ENCODE measurements at regions not wholly inside any gene's neighbourhood (a gene's known extent, or its start where the extent isn't known, plus 50 kb on each side); places are given as distances from the start of the nearest gene placed in this dataset.
"Not testable (repeated sequence)": the region's sequence is repeated elsewhere in the genome, so short reads cannot be mapped to it uniquely, and the experiment has no call there.

- POLR2A ChIA-PET = no interaction called here
- CTCF ChIA-PET = no interaction called here
- DNase-seq (ENCODE audit: low read depth, low spot score) = no peak
- no peak overlapping the region for H3K4me3 ChIP-seq (ENCODE audit: low read depth, low read length)
- TF ChIP-seq, protein P1, sequence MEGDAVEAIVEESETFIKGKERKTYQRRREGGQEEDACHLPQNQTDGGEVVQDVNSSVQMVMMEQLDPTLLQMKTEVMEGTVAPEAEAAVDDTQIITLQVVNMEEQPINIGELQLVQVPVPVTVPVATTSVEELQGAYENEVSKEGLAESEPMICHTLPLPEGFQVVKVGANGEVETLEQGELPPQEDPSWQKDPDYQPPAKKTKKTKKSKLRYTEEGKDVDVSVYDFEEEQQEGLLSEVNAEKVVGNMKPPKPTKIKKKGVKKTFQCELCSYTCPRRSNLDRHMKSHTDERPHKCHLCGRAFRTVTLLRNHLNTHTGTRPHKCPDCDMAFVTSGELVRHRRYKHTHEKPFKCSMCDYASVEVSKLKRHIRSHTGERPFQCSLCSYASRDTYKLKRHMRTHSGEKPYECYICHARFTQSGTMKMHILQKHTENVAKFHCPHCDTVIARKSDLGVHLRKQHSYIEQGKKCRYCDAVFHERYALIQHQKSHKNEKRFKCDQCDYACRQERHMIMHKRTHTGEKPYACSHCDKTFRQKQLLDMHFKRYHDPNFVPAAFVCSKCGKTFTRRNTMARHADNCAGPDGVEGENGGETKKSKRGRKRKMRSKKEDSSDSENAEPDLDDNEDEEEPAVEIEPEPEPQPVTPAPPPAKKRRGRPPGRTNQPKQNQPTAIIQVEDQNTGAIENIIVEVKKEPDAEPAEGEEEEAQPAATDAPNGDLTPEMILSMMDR (IDR thresholded peaks at IDR 0.05; ENCODE audit: insufficient read depth, low read length, missing control alignments) = no peak
Measured at GRCh38 chr2:89829828-89830227, 1138.4 kb downstream of the RPIA start.

GRCh38 chr2:89830341-89831218 is 1139.1 kb downstream of the RPIA start:
- POLR2A ChIA-PET; CTCF ChIA-PET; H3K4me3 ChIP-seq (ENCODE audit: low read depth, low read length); DNase-seq (ENCODE audit: low read depth, low spot score): not testable (repeated sequence)

GRCh38 chr2:89831641-89832498 is 1140.4 kb downstream of the RPIA start:
- TF ChIP-seq, protein P1 (IDR thresholded peaks at IDR 0.05; ENCODE audit: insufficient read depth, low read length, missing control alignments) = no peak
- no peak for DNase-seq (ENCODE audit: low read depth, low spot score)
- POLR2A ChIA-PET = no interaction called here
- CTCF ChIA-PET = no interaction called here
- no peak overlapping the region for H3K4me3 ChIP-seq (ENCODE audit: low read depth, low read length)

DNA sequence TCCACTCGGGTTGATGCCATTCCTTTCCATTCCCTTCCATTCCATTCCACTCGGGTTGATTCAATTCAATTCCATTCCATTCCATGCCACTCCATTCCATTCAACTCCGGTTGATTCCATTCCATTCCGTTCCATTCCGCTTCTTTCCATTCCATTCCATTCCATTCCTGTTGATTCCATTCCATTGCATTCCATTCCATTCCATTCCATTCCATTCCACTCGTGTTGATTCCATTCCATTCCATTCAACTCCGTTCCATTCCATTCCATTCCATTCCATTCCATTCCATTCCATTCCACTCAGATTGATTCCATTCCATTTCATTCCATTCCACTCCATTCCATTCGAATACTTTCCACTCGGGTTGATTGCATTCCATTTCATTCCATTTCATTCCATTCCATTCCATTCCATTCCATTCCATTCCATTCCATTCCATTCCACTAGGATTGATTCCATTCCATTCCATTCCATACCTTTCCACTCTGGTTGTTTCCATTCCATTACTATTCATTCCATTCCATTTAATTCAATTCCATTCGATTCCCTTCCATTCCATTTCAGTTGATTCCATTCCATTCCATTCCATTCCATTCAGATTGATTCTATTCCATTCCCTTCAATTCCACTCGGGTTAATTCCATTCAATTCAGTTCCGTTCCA is 1141.8 kb downstream of the RPIA start:
- CTCF ChIA-PET = no interaction called here
- POLR2A ChIA-PET = no interaction called here
- DNase-seq (ENCODE audit: low read depth, low spot score) = no peak
- TF ChIP-seq, protein P1 (IDR thresholded peaks at IDR 0.05; ENCODE audit: insufficient read depth, low read length, missing control alignments) = no peak
- no peak overlapping the region for H3K4me3 ChIP-seq (ENCODE audit: low read depth, low read length)

DNA sequence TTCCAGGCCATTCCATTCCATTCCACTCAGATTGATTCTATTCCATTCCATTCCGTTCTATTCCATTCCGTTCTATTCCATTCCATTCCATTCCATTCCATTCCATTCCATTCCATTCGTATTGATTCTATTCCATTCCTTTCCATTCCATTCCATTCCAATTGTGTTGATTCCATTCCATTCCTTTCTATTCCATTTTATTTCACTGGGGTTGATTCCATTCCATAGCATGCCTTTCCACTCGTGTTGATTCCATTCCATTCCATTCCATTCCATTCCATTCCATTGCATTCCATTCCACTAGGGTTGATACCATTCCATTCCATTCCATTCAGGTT is 1142.3 kb downstream of the RPIA start:
- TF ChIP-seq, protein P1 (IDR thresholded peaks at IDR 0.05; ENCODE audit: insufficient read depth, low read length, missing control alignments) = no peak
- CTCF ChIA-PET = no interaction called here
- no peak overlapping the region for H3K4me3 ChIP-seq (ENCODE audit: low read depth, low read length)
- POLR2A ChIA-PET = no interaction called here
- DNase-seq (ENCODE audit: low read depth, low spot score) = no peak

DNA sequence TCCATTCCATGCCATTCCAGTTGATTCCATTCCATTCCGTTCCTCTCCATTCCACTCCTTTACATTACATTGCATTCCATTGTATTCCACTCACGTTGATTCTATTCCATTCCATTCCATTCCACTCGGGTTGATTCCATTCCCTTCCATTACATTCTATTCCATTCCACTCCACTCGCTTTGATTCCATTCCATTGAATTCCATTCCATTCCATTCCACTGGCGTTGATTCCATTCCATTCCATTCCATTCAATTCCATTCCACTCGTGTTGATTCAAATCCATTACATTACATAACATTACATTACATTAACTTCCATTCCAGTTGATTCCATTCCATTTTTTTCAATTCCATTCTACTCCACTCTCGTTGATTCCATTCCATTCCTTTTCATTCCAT is 1142.8 kb downstream of the RPIA start:
- no peak overlapping the region for H3K4me3 ChIP-seq (ENCODE audit: low read depth, low read length)
- DNase-seq (ENCODE audit: low read depth, low spot score) = no peak
- POLR2A ChIA-PET = no interaction called here

GRCh38 chr2:89836326-89836725 is 1144.9 kb downstream of the RPIA start:
- DNase-seq (ENCODE audit: low read depth, low spot score); H3K4me3 ChIP-seq (ENCODE audit: low read depth, low read length): not testable (repeated sequence)

More for the DNA sequence above, 1142.8 kb downstream of the RPIA start:
- TF ChIP-seq, protein P1 (IDR thresholded peaks at IDR 0.05; ENCODE audit: insufficient read depth, low read length, missing control alignments) = no peak
- CTCF ChIA-PET = no interaction called here

More at GRCh38 chr2:89836326-89836725, 1144.9 kb downstream of the RPIA start:
- POLR2A ChIA-PET, CTCF ChIA-PET: not testable (repeated sequence)
